HG02870 (cell line): ENCODE measurements at regions not wholly inside any gene's neighbourhood (a gene's known extent, or its start where the extent isn't known, plus 50 kb on each side); places are given as distances from the start of the nearest gene placed in this dataset.

Experiments used
- ATAC-seq: cut with Tn5 transposase; IDR thresholded peaks from one replicate; pipeline ENCODE4 v1.9.1; 2021; ENCODE audit warnings: mild to moderate bottlenecking, moderate library complexity; ENCODE audit not compliant: unreplicated experiment

- no peak for ATAC-seq
Measured at GRCh38 chr10:107418085-107418806, 253.7 kb upstream of the SORCS1 start.

- no peak for ATAC-seq
Measured at GRCh38 chr10:107417446-107417845, 252.9 kb upstream of the SORCS1 start.

DNA sequence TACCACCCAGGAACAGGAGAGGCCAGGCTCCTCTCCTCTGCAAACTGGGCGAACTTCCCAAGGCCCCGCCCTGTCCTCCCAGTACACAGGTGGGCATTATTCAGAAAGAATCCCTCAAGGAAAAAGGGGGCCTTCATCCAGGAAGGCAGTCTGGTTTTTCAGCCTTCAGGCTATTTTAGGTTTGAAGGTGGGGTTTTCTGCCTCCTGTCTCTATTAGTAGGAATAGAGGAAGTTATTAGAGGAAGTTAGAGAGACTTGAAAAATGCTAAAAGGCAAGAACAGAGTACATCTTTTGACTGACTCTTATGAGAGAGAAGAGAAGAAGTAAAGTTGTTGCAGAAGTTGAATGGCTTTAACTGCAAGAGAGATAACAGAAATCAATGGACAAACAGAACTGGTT, 250.9 kb upstream of the SORCS1 start:
- no peak for ATAC-seq

DNA sequence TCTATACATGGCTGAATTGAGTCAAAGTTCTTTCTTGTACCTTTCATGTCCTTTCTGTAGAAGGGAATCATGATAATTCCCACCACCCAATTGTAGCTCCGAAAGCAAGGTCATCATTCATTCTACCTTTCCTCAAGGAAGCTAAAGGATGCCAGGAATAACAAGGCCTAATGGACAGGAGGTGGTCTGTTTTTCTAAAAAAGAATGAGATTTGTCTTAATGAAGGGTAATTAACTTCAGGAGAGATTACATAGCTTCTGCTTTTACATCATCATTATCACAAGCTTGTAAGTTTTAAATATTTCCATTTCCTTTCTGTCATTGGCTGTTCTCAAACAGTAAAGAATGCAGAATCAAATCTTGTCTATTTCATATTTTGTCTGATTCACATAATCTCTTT, 249.5 kb upstream of the SORCS1 start:
- no peak for ATAC-seq

DNA sequence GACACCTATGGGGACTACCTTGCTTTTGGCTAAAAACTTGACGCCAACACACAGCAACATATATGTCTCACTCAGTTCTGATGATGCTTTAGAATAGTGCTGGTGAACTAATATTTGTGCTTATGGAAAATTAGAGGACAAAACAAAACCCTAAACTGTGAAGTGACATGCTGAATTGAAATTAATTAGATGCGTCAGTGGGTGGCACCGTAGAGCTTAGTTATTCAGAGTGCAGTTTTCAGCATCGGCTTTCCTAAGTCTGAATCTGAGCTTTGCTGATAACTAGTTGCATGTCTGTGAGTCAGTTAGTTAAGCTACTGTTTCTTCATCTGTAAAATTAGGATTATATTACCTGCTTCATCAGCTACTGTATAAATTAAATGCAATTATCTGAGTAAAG, 245.0 kb upstream of the SORCS1 start:
- ATAC-seq = no peak

GRCh38 chr10:107398115-107398514, 233.6 kb upstream of the SORCS1 start:
- no peak for ATAC-seq

- ATAC-seq = no peak
Measured at GRCh38 chr10:107391901-107392300, 227.4 kb upstream of the SORCS1 start.

GRCh38 chr10:107390563-107390962, 226.1 kb upstream of the SORCS1 start:
- ATAC-seq = no peak

DNA sequence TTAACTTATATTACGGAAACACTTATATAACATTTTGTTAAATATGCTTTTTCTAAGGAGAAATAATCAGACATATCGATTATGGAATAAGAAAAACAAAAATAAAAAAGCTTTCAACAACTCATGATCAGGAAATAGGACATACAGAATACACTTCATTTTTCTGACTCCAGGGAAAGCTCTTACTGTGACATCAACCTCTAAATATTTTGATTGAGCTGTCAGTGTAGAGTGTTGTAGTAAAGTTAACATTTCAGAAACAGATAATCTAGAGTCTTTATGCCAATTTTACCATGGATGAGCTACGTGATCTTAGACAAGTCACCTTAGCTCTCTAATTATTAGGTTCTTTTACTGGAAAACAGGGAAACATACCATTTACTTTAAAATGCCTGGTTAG, 218.9 kb upstream of the SORCS1 start:
- no peak for ATAC-seq

GRCh38 chr10:107379601-107380000, 215.1 kb upstream of the SORCS1 start:
- ATAC-seq = no peak

- ATAC-seq = no peak
Measured at GRCh38 chr10:107371801-107372200, 207.3 kb upstream of the SORCS1 start.

GRCh38 chr10:107364872-107365271, 200.4 kb upstream of the SORCS1 start:
- no peak for ATAC-seq

- no peak for ATAC-seq
Measured at GRCh38 chr10:107362306-107362705, 197.8 kb upstream of the SORCS1 start.

DNA sequence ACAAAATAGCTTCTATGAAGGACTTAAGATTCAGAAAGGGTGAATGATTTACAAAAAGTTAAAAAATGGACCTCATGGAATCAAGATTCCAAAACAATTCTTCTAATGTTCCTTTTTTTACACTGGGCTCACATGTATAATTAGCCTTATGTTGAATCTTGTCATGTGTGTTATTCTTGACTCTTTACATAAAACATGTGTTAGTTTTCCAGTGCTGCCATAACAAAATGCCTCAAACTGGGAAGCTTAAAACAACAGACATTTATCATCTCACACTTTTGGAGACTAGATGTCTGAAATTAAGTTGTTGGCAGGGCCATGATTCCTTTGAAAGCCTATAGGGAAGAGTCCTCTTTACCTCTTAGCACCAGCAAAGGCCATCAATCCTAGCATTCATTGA, 192.5 kb upstream of the SORCS1 start:
- ATAC-seq = no peak

GRCh38 chr10:107356396-107356795, 191.9 kb upstream of the SORCS1 start:
- ATAC-seq = no peak

DNA sequence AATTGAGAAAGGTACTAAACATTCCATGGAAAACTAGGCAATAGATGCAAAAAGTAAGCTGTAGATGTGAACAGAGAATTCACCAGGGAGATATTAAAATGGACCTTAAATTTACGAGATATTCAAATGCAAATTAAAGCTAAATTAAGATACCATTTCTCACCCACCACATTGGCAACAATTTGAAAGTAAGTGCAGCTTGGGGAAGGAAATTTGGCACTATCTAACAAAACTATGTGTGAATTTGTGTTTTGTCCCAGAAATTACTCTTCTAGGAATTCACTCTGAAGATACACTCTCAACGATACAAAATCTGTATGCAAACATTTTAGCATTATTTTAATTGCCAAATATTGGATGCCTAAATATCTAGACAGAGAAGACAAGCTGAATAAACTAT, 178.2 kb upstream of the SORCS1 start:
- ATAC-seq = no peak

GRCh38 chr10:107341281-107341680, 176.8 kb upstream of the SORCS1 start:
- no peak for ATAC-seq

DNA sequence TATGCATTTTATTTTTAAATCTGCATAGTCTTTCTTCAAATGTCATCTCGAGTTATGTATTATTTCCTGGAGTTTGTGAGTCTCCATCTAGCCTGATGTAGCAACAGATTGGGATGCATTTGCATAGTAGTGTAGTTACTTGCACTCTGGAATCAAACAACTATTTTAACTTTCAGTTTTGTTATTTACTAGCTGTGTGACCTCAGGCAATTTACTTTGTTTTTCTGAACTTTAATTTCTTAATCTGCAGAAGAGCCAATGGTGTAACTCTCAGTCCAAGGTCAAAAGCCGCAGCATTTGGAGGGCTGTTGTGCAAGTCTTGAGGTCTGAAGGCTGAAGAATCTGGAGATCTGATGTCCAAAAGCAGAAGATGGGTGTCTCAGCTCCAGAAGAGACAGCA, 175.8 kb upstream of the SORCS1 start:
- ATAC-seq = no peak

DNA sequence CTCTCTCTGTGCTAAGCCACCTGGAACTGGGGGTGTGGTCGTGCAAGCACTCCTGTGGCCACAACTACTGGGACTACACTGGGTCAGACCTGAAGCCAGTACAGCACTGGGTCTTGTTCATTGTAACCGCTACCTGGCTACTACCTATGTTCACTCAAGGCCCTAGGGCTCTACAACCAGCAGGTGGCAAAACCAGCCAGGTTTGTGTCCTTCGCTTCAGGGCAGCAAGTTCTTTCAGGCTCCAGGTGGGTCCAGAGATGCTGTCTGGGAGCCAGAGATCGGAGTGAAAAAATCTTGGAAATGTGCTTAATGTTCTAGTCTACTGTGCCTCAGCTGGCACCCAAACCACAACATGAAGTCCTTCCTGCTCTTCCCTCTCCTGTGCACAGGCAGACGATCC, 171.6 kb upstream of the SORCS1 start:
- ATAC-seq = no peak

DNA sequence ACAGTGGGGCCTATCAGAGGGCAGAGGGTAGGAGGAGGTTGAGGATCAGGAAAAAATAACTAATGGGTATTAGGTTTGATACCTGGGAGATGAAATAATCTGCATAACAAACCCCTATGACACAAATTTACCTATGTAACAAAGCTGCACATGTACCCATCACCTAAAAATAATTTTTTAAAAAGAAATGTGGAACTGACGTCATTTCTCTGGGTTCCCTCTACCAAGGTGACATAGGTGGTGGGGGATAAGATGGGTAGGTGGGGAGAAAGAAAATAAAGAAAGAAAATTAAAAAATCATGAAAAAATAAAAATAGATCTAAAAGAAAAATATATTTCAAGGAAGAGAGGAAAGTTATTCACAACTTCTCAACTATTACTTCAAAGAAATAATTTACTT, 153.1 kb upstream of the SORCS1 start:
- no peak for ATAC-seq

DNA sequence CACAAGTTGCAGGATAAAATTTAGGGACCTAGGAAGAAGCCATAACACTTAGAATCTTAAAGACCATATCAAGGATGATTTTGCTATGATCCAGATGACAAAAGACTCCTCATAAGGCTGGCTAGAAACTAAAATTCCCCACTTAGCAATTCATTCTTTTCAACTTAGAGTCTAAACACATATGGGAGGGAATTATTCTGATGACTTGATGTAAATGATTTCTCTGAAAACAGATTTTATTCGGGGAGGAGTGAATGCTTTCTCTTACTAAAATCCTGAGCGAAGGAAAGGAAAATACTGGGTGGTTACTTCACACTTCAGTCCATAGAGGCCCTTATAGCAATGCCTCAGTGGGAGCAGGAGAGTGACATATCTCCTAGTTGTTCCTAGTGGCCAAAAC, 138.7 kb upstream of the SORCS1 start:
- ATAC-seq = no peak

DNA sequence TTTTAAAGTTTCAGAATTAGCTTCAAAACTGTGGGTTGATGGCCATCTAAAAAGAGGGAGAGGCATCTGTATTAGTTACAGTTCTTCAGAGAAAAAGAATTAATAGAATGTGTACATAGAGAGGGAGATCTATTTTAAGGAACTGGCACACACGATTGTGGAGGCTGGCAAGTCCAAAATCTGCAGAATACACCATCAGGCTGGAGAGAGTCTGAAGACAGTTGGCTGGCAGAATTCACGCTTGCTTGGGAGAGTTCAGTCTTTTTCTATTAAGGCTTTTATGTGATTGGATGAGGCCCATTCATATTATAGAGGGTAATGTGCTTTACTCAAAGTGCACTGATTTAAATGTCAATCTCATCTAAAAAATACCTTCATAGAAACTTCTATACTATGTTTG, 135.1 kb upstream of the SORCS1 start:
- no peak for ATAC-seq

DNA sequence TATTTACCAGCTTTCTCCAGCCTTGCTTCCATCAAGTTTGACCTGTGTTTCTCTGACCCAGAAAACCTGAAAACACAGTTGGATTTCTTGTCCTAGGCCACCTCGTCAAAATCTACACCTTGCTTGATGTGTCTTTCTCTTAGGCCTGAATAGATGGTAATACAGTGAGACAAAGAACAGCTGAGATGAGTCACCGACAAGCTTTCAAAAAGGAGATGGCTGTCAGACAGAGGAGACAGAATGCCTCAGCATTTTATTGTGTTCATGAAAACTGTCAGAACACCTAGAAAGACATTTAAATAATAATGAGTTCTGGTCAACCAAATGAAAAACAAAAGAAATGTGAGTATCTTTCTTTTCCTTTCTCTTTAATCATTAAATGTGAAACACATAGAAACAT, 119.7 kb upstream of the SORCS1 start:
- no peak for ATAC-seq
